K562 (cell line): ENCODE measurements at regions not wholly inside any gene's neighbourhood (a gene's known extent, or its start where the extent isn't known, plus 50 kb on each side); places are given as distances from the start of the nearest gene placed in this dataset.

Source experiments
- ATAC-seq: fragments of 200-7000 bp; cut with Tn5 transposase; 3 replicates; pipeline ENCODE4 v1.9.1; 2020; ENCODE audit warnings: moderate library complexity
- BruUV-seq: library from RNA; stranded (reverse); fragments of 400-500 nt; replicated peaks from 2 replicates; lab custom pipeline; 2021; lab: Mats Ljungman, UMichigan
- CTCF ChIA-PET: fragments of 300-600 bp; formaldehyde crosslinking; extraction: SDS; loops from one replicate; lab custom pipeline; 2021; ENCODE audit warnings: low intra/inter-chr PET ratio; lab: Yijun Ruan, JAX
- POLR2A ChIA-PET: fragments of 300-600, 350-650 bp; sonication (Branson Sonifier 250); formaldehyde crosslinking; extraction: SDS; loops from one replicate; lab custom pipeline; 2021; ENCODE audit warnings: antibody characterized with exemption, inconsistent platforms; lab: Yijun Ruan, JAX
- DNase-seq, 4 experiments: peaks; one replicate each; pipeline versions ENCODE4 v3.0.0 to v3.0.0-alpha.2; 2011 to 2018; ENCODE audit warnings: low spot score in 3 of 4, mixed read lengths in 3 of 4; ENCODE audit errors: extremely low read depth in 1 of 4
- FAIRE-seq: peaks from 2 replicates; lab custom pipeline; 2011; peaks lifted over from hg19 to GRCh38; lab: Jason Lieb, UNC
- H2AFZ ChIP-seq: 2 replicates; pipeline ENCODE4 v1.6.0; 2011; ENCODE audit warnings: low read depth, low read length, control low read depth, inconsistent platforms
- H3K27ac ChIP-seq: fragments of 200-600 bp; 3 replicates; pipeline ENCODE4 v1.8.0; 2011; ENCODE audit warnings: low read depth, mild to moderate bottlenecking, control low read depth, inconsistent platforms, low read length, moderate library complexity, mixed read lengths; ENCODE audit errors: extremely low read depth
- H3K27me3 ChIP-seq, 2 experiments: fragments of 300-600 bp in 1 of 2; 2 replicates in 1 of 2; 3 replicates in 1 of 2; pipeline versions ENCODE4 v1.6.0 to v1.8.0; 2011; ENCODE audit warnings: inconsistent platforms in 2 of 2, low read length in 2 of 2, mild to moderate bottlenecking in 1 of 2, mixed read lengths in 1 of 2, moderate library complexity in 1 of 2; ENCODE audit not compliant: control insufficient read depth in 2 of 2, insufficient read depth in 2 of 2
- H3K36me3 ChIP-seq: fragments of 300-600 bp; 3 replicates; pipeline ENCODE4 v1.8.0; 2011; ENCODE audit warnings: mild to moderate bottlenecking, low read length, inconsistent platforms; ENCODE audit not compliant: control insufficient read depth, insufficient read depth
- H3K4me1 ChIP-seq, 2 experiments: fragments of 200-600 bp in 1 of 2; replicated peaks in 1 of 2; 2 replicates in 1 of 2; 3 replicates in 1 of 2; pipeline versions ENCODE4 v1.5.1 to v1.8.0; 2011; ENCODE audit warnings: inconsistent platforms in 2 of 2, low read length in 2 of 2, mild to moderate bottlenecking in 1 of 2, mixed read lengths in 1 of 2, moderate library complexity in 1 of 2; ENCODE audit not compliant: control insufficient read depth in 2 of 2, insufficient read depth in 2 of 2
- H3K4me2 ChIP-seq: 2 replicates; pipeline ENCODE4 v1.6.1; 2011; ENCODE audit warnings: low read length, control low read depth, inconsistent platforms, mixed read lengths; ENCODE audit not compliant: insufficient read depth
- H3K4me3 ChIP-seq: fragments of 200-600 bp; sonication (generic), shearing (Covaris generic); 2 replicates; pipeline ENCODE4 v1.5.1; 2016; ENCODE audit warnings: control low read depth, inconsistent platforms
- H3K79me2 ChIP-seq: fragments of 200-600 bp; 3 replicates; pipeline ENCODE4 v1.8.0; 2011; ENCODE audit warnings: low read length, inconsistent platforms; ENCODE audit not compliant: control insufficient read depth, insufficient read depth
- H3K9ac ChIP-seq, 2 experiments: 2 replicates each; pipeline versions ENCODE4 v1.6.0 to v1.6.1; 2011; ENCODE audit warnings: low read depth in 2 of 2, low read length in 2 of 2, control low read depth in 1 of 2, inconsistent platforms in 1 of 2, mild to moderate bottlenecking in 1 of 2, mixed read lengths in 1 of 2; ENCODE audit not compliant: insufficient read depth in 1 of 2
- H3K9me1 ChIP-seq: one replicate; pipeline ENCODE4 v1.6.0; 2011; ENCODE audit warnings: inconsistent platforms, mild to moderate bottlenecking, low read length, moderate library complexity; ENCODE audit not compliant: control insufficient read depth, insufficient read depth
- H3K9me3 ChIP-seq: replicated peaks from 2 replicates; pipeline ENCODE4 v1.5.1; 2011; ENCODE audit warnings: low read depth, low read length, inconsistent platforms; ENCODE audit not compliant: control insufficient read depth, insufficient read depth
- H4K20me1 ChIP-seq: replicated peaks from 2 replicates; pipeline ENCODE4 v1.6.1; 2011; ENCODE audit warnings: low read length, inconsistent platforms, mixed read lengths; ENCODE audit not compliant: control insufficient read depth, insufficient read depth
- ETV1 ChIP-seq: fragments of 450-650 bp; conservative IDR thresholded peaks from 2 replicates; pipeline ENCODE4 v1.6.1; 2016; ENCODE audit warnings: missing genetic modification characterization, control low read depth, low read depth, missing compliant biosample characterization
- GTF2A2 ChIP-seq: IDR thresholded peaks from 2 replicates; pipeline ENCODE4 v1.6.1; 2016; ENCODE audit warnings: mild to moderate bottlenecking, missing genetic modification characterization, missing compliant biosample characterization
- HDAC2 ChIP-seq: fragments of 450-650 bp; IDR thresholded peaks from 2 replicates; pipeline ENCODE4 v1.6.1; 2016; ENCODE audit warnings: mild to moderate bottlenecking
- HMGXB4 ChIP-seq: sonication (generic); formaldehyde crosslinking; IDR thresholded peaks from 2 replicates; pipeline ENCODE4 v1.8.1; 2023; ENCODE audit warnings: mild to moderate bottlenecking, missing genetic modification reagents
- MED1 ChIP-seq: sonication (generic); formaldehyde crosslinking; IDR thresholded peaks from 2 replicates; pipeline ENCODE4 v1.8.1; 2023; ENCODE audit warnings: missing genetic modification reagents, borderline replicate concordance
- NFE2L1 ChIP-seq: fragments of 450-650 bp; IDR thresholded peaks from 2 replicates; pipeline ENCODE4 v1.6.1; 2016; ENCODE audit warnings: missing genetic modification characterization, low read depth, mild to moderate bottlenecking, missing compliant biosample characterization, moderate library complexity, borderline replicate concordance
- NR3C1 ChIP-seq: sonication (generic); formaldehyde crosslinking; IDR thresholded peaks from 2 replicates; pipeline ENCODE4 v1.8.1; 2022; ENCODE audit warnings: missing genetic modification reagents
- TCF15 ChIP-seq: fragments of 250-450 bp; sonication (Bioruptor Pico); IDR thresholded peaks from 2 replicates; pipeline ENCODE4 v1.8.0; 2022; ENCODE audit warnings: moderate library complexity, mild to moderate bottlenecking, inconsistent platforms
- ZKSCAN1 ChIP-seq: fragments of 150-350 bp; IDR thresholded peaks from 2 replicates; pipeline ENCODE4 v1.6.1; 2016; ENCODE audit warnings: low read depth, low read length
- ZNF449 ChIP-seq: fragments of 250-450 bp; sonication (Bioruptor Pico); IDR thresholded peaks from 2 replicates; pipeline ENCODE4 v1.8.0; 2022; ENCODE audit warnings: moderate library complexity, mild to moderate bottlenecking, inconsistent platforms
- ZNF57 ChIP-seq: fragments of 450-650 bp; formaldehyde crosslinking; IDR thresholded peaks from 2 replicates; pipeline ENCODE4 v1.4.0; 2020; ENCODE audit warnings: mild to moderate bottlenecking, moderate library complexity
- WGBS: fragments of 100-300 bp; shearing (Covaris generic); methylation state at CpG from one replicate; pipeline ENCODE4 v1.1.6; 2016; ENCODE audit warnings: low coverage, mixed read lengths; ENCODE audit not compliant: insufficient coverage; ENCODE audit errors: missing lambda C conversion rate; 5-methylcytosine and 5-hydroxymethylcytosine counted together
- in situ Hi-C: fragments of 300-500 bp; cut with MboI; formaldehyde crosslinking; loops from 4 replicates; pipeline ENCODE4 v1.15.0; 2018; ENCODE audit warnings: inconsistent platforms, mixed read lengths
- intact Hi-C: fragments of 100-400 bp; cut with micrococcal nuclease; formaldehyde crosslinking; loops from 2 replicates; pipeline ENCODE4 v1.14.2; 2022
- TF ChIP-seq, protein P1 (sequence below): fragments of 450-650 bp; IDR thresholded peaks from one replicate; pipeline ENCODE4 v1.6.1; 2018; ENCODE audit warnings: mild to moderate bottlenecking, moderate library complexity; ENCODE audit not compliant: partially characterized antibody

DNA sequence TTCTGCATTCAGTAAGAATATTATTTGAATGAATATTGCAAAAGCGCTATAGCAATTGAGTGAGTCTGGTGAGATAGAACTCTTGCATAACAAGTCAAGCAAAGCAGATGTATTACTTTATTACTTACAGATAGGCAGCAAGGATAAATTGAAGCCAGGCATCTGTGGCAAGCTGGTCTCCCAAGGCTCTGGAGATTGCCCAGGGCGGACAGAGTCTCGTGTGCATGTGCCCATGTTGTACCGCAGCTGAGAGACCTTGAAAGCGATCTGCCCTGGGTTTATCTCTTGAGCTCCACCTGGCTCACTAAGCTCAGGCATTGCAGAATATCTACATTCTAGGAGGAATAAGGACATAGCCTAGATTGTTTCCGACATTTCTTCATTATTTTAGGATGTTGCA is 591.6 kb downstream of the ISL1 start:
- H4K20me1 ChIP-seq: no peaks in the 10 kb centered on the region

DNA sequence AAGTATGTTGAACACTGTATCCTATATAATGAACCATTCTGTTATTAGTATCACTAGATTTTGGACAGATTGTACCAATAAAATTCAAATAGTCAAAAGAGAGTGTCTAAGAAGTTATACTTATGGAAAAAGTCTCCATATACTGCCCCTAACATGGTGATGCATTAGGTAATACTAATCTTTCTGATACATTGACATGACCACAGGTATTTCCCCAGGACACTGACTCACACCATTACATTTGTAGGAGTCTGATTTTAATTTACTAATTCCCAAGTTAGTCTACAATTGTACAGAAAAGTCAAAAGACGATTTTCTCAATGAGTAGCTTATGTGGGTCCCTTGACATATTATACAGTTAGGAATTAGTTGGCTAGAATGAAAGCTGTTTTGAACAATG is 593.8 kb downstream of the ISL1 start:
- Histone ChIP-seq H2AFZ (no peak overlapping the region), H3K9ac (no peak overlapping the region), H3K4me3 (no peak overlapping the region), H3K36me3 (no peaks in the 10 kb centered on the region), H3K79me2 (no peaks in the 10 kb centered on the region), H3K9me3 (no peaks in the 10 kb centered on the region; the same call in 1 of the 2 replicates), H3K27me3 (no peaks in the 10 kb centered on the region), H3K4me1 (no peaks in the 10 kb centered on the region), H4K20me1 (no peaks in the 10 kb centered on the region), H3K4me2 (no peak overlapping the region), H3K9me1 (no peaks in the 10 kb centered on the region), H3K27ac (no peak overlapping the region)
- FAIRE-seq: no peak
- ATAC-seq: no peak
- no TSS peak for BruUV-seq
- POLR2A ChIA-PET: no interaction called here
- intact Hi-C loops: no loop called here
- CTCF ChIA-PET: no interaction called here
- no peak for DNase-seq
- in situ Hi-C loops: no loop called here
- 0% methylated on average over 1 of the region's 1 CpG for WGBS
- TF ChIP-seq ETV1 (tag) (no peak), ZKSCAN1 (no peak), HMGXB4 (CRISPR knock-in tag) (no peak), NR3C1 (CRISPR knock-in tag) (no peak), NFE2L1 (no peak), TCF15 (CRISPR knock-in tag) (no peak), GTF2A2 (tag) (no peak), MED1 (CRISPR knock-in tag) (no peak), ZNF57 (no peak), ZNF449 (CRISPR knock-in tag) (no peak)
- TF ChIP-seq, protein P1, sequence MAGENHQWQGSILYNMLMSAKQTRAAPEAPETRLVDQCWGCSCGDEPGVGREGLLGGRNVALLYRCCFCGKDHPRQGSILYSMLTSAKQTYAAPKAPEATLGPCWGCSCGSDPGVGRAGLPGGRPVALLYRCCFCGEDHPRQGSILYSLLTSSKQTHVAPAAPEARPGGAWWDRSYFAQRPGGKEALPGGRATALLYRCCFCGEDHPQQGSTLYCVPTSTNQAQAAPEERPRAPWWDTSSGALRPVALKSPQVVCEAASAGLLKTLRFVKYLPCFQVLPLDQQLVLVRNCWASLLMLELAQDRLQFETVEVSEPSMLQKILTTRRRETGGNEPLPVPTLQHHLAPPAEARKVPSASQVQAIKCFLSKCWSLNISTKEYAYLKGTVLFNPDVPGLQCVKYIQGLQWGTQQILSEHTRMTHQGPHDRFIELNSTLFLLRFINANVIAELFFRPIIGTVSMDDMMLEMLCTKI: no peak

More for the DNA sequence above, 591.6 kb downstream of the ISL1 start:
- TF ChIP-seq HDAC2: no peak
- no peak for FAIRE-seq
- POLR2A ChIA-PET: no interaction called here
- WGBS: 2% methylated on average over 5 of the region's 6 CpGs
- in situ Hi-C loops: no loop called here
- no peak overlapping the region for H3K9ac ChIP-seq
- no peaks in the 10 kb centered on the region; the same call in 1 of the 2 replicates for H3K9me3 ChIP-seq
- no peak overlapping the region for H3K27ac ChIP-seq
- DNase-seq: no peak
- no peak overlapping the region for H2AFZ ChIP-seq
- no peaks in the 10 kb centered on the region for H3K27me3 ChIP-seq
- CTCF ChIA-PET: no interaction called here
- ATAC-seq: no peak
- no peak overlapping the region for H3K4me3 ChIP-seq
- H3K36me3 ChIP-seq: no peaks in the 10 kb centered on the region
- H3K9me1 ChIP-seq: no peaks in the 10 kb centered on the region
- H3K79me2 ChIP-seq: no peaks in the 10 kb centered on the region
- no peak overlapping the region for H3K4me2 ChIP-seq
- intact Hi-C loops: no loop called here
- H3K4me1 ChIP-seq: no peaks in the 10 kb centered on the region
- no TSS peak for BruUV-seq
